GM21381 (cell line): ENCODE measurements at regions not wholly inside any gene's neighbourhood (a gene's known extent, or its start where the extent isn't known, plus 50 kb on each side); places are given as distances from the start of the nearest gene placed in this dataset.

Experiments used
- ATAC-seq: cut with Tn5 transposase; IDR thresholded peaks from one replicate; pipeline ENCODE4 v1.9.1; 2021; ENCODE audit warnings: mild to moderate bottlenecking, moderate library complexity; ENCODE audit not compliant: unreplicated experiment

GRCh38 chr15:75131269-75131643 is 70.4 kb upstream of the C15orf39 start:
- ATAC-seq, result no peak

- ATAC-seq, result no peak
Observed at GRCh38 chr15:75134748-75135147, 66.9 kb upstream of the C15orf39 start.

GRCh38 chr15:75136118-75136517 is 65.6 kb upstream of the C15orf39 start:
- no peak for ATAC-seq

GRCh38 chr15:75136758-75137157 is 64.9 kb upstream of the C15orf39 start:
- no peak for ATAC-seq

- ATAC-seq, result no peak
Observed at GRCh38 chr15:75138016-75138999, 63.4 kb upstream of the C15orf39 start.

GRCh38 chr15:75140080-75140879 is 61.4 kb upstream of the C15orf39 start:
- no peak for ATAC-seq

GRCh38 chr15:75142499-75142898 is 59.2 kb upstream of the C15orf39 start:
- ATAC-seq, result no peak

- ATAC-seq, result no peak
Observed at GRCh38 chr15:75143738-75144334, 57.8 kb upstream of the C15orf39 start.

- no peak for ATAC-seq
Observed at GRCh38 chr15:75145027-75145841, 56.4 kb upstream of the C15orf39 start.

GRCh38 chr15:75148280-75148679 is 53.4 kb upstream of the C15orf39 start:
- ATAC-seq, result no peak

- ATAC-seq, result no peak
Observed at GRCh38 chr15:75149867-75150709, 51.6 kb upstream of the C15orf39 start.

- no peak for ATAC-seq
Observed at GRCh38 chr15:75151214-75152128, 50.2 kb upstream of the C15orf39 start.
